ENCODE measurements at regions not wholly inside any gene's neighbourhood (a gene's known extent, or its start where the extent isn't known, plus 50 kb on each side); places are given as distances from the start of the nearest gene placed in this dataset.

DNA sequence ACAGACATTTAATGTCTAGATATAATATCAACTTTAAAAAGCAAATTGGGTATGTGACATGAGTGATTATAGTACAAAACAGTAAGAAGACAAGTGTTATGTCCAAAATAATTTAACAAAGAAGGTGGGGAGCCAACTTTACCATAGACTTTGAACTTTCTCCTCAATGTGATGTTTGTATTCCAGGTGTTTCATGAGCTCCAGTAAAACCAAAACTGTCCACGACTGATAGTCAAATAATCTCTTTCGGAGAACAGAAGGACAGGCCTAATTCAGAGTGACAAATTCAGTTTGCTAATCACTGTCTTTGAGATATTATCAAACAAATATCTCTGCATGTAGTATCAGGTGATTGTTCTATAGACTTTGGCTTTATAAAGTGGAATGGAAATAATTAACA lies 1112.6 kb downstream of the SLC6A15 start:
- TF ChIP-seq POLR2AphosphoS5 (IDR thresholded peaks at IDR 0.05; ENCODE audit: low read depth, low read length) = no peak
- TF ChIP-seq TAF1 (IDR thresholded peaks at IDR 0.05; ENCODE audit: borderline replicate concordance, insufficient read depth, low read length) = no peak
- TF ChIP-seq, protein P1, sequence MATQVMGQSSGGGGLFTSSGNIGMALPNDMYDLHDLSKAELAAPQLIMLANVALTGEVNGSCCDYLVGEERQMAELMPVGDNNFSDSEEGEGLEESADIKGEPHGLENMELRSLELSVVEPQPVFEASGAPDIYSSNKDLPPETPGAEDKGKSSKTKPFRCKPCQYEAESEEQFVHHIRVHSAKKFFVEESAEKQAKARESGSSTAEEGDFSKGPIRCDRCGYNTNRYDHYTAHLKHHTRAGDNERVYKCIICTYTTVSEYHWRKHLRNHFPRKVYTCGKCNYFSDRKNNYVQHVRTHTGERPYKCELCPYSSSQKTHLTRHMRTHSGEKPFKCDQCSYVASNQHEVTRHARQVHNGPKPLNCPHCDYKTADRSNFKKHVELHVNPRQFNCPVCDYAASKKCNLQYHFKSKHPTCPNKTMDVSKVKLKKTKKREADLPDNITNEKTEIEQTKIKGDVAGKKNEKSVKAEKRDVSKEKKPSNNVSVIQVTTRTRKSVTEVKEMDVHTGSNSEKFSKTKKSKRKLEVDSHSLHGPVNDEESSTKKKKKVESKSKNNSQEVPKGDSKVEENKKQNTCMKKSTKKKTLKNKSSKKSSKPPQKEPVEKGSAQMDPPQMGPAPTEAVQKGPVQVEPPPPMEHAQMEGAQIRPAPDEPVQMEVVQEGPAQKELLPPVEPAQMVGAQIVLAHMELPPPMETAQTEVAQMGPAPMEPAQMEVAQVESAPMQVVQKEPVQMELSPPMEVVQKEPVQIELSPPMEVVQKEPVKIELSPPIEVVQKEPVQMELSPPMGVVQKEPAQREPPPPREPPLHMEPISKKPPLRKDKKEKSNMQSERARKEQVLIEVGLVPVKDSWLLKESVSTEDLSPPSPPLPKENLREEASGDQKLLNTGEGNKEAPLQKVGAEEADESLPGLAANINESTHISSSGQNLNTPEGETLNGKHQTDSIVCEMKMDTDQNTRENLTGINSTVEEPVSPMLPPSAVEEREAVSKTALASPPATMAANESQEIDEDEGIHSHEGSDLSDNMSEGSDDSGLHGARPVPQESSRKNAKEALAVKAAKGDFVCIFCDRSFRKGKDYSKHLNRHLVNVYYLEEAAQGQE (IDR thresholded peaks at IDR 0.05; ENCODE audit: insufficient read depth in 1 of 2, low read depth in 2 of 2, low read length in 2 of 2) = no peak
- no peak for TF ChIP-seq SIN3A (IDR thresholded peaks at IDR 0.05; ENCODE audit: borderline replicate concordance, insufficient read depth, low read length)

All from PFSK-1 (cell line).